MCF 10A (cell line): ENCODE measurements at regions not wholly inside any gene's neighbourhood (a gene's known extent, or its start where the extent isn't known, plus 50 kb on each side); places are given as distances from the start of the nearest gene placed in this dataset.

ENCODE experiments used
- BruUV-seq: library from RNA; stranded (reverse); fragments of 400-500 nt; replicated peaks from 2 replicates; lab custom pipeline; 2021; lab: Mats Ljungman, UMichigan
- CTCF ChIA-PET: fragments of 300-600 bp; sonication (Branson Sonifier 250); formaldehyde crosslinking; extraction: SDS; loops from one replicate; lab custom pipeline; 2021; ENCODE audit warnings: antibody characterized with exemption, inconsistent platforms; lab: Yijun Ruan, JAX
- POLR2A ChIA-PET: fragments of 300-600, 350-650 bp; sonication (Branson Sonifier 250); formaldehyde crosslinking; extraction: SDS; loops from one replicate; lab custom pipeline; 2020; ENCODE audit warnings: antibody characterized with exemption, inconsistent platforms; lab: Yijun Ruan, JAX
- DNase-seq: peaks from one replicate; pipeline ENCODE4 v3.0.0-alpha.2; 2018; ENCODE audit not compliant: unreplicated experiment
- H3K27ac Mint-ChIP-seq: one replicate; pipeline ENCODE4 v1.8.0; 2022; ENCODE audit warnings: mild to moderate bottlenecking, low read depth, mixed read lengths; ENCODE audit not compliant: unreplicated experiment
- H3K27me3 Mint-ChIP-seq: one replicate; pipeline ENCODE4 v1.8.0; 2022; ENCODE audit warnings: mixed read lengths; ENCODE audit not compliant: insufficient read depth, unreplicated experiment
- H3K36me3 Mint-ChIP-seq: one replicate; pipeline ENCODE4 v1.8.0; 2022; ENCODE audit warnings: mild to moderate bottlenecking, moderate library complexity, mixed read lengths; ENCODE audit not compliant: insufficient read depth, unreplicated experiment
- H3K4me1 Mint-ChIP-seq: one replicate; pipeline ENCODE4 v1.8.0; 2022; ENCODE audit warnings: mixed read lengths; ENCODE audit not compliant: insufficient read depth, unreplicated experiment
- H3K4me3 Mint-ChIP-seq: one replicate; pipeline ENCODE4 v1.8.0; 2022; ENCODE audit warnings: mild to moderate bottlenecking, moderate library complexity, mixed read lengths; ENCODE audit not compliant: unreplicated experiment
- H3K9me3 Mint-ChIP-seq: one replicate; pipeline ENCODE4 v1.8.0; 2022; ENCODE audit warnings: mixed read lengths; ENCODE audit not compliant: unreplicated experiment
- CTCF ChIP-seq: fragments of 200-600 bp; IDR thresholded peaks from one replicate; pipeline ENCODE4 v1.8.0; 2022; ENCODE audit warnings: antibody characterized with exemption, mild to moderate bottlenecking; ENCODE audit not compliant: unreplicated experiment
- intact Hi-C: fragments of 100-400 bp; cut with micrococcal nuclease; formaldehyde crosslinking; loops from 2 replicates; pipeline ENCODE4 v1.14.1; 2022

- Mint-ChIP-seq H3K4me1 (peaks cover 7% of the 10 kb centered on the region), H3K4me3 (no peak overlapping the region), H3K36me3 (no peaks in the 10 kb centered on the region), H3K9me3 (peaks cover 5% of the 10 kb centered on the region), H3K27me3 (no peaks in the 10 kb centered on the region), H3K27ac (no peak overlapping the region)
- peak; percentile 51 for DNase-seq
- ChIA-PET POLR2A (no interaction called here), CTCF (interaction anchor here (0.5 to 0.7 kb wide), 2 partner anchors 372 to 651 kb away, joined by 3 to 4 read pairs; no protein-coding TSS in a partner anchor)
- TF ChIP-seq CTCF: no peak
- intact Hi-C loops: no loop called here
- BruUV-seq: no TSS peak
Measured at GRCh38 chr4:155085843-155086530, 122.4 kb upstream of the NPY2R start.

GRCh38 chr4:155094201-155094820 lies 114.1 kb upstream of the NPY2R start:
- TF ChIP-seq CTCF: no peak
- no peak overlapping the region for H3K4me3 Mint-ChIP-seq

GRCh38 chr4:155099231-155099630 lies 109.2 kb upstream of the NPY2R start:
- POLR2A ChIA-PET: no interaction called here
- Mint-ChIP-seq H3K27me3 (no peaks in the 10 kb centered on the region), H3K4me1 (no peaks in the 10 kb centered on the region), H3K9me3 (no peaks in the 10 kb centered on the region), H3K4me3 (no peak overlapping the region), H3K27ac (no peak overlapping the region), H3K36me3 (no peaks in the 10 kb centered on the region)
- TF ChIP-seq CTCF: no peak
- intact Hi-C loops: no loop called here
- no TSS peak for BruUV-seq
- DNase-seq: no peak
- CTCF ChIA-PET: interaction anchor here (0.6 to 1.0 kb wide), 3 partner anchors 18 to 255 kb away, joined by 3 to 5 read pairs (median 4); no protein-coding TSS in a partner anchor

More at GRCh38 chr4:155094201-155094820, 114.1 kb upstream of the NPY2R start:
- ChIA-PET CTCF (interaction anchor here (0.6 kb wide), 1 partner anchor 304 kb away, joined by 3 read pairs; no protein-coding TSS in a partner anchor), POLR2A (no interaction called here)
- Mint-ChIP-seq H3K27ac (no peak overlapping the region), H3K36me3 (no peaks in the 10 kb centered on the region), H3K9me3 (no peaks in the 10 kb centered on the region), H3K27me3 (no peaks in the 10 kb centered on the region), H3K4me1 (no peaks in the 10 kb centered on the region)
- BruUV-seq: no TSS peak
- DNase-seq: no peak
- intact Hi-C loops: no loop called here

GRCh38 chr4:155106629-155107028 lies 101.8 kb upstream of the NPY2R start:
- ChIA-PET POLR2A (no interaction called here), CTCF (interaction anchor here (0.6 kb wide), 1 partner anchor 241 kb away, joined by 3 read pairs; no protein-coding TSS in a partner anchor)
- Mint-ChIP-seq H3K27me3 (no peaks in the 10 kb centered on the region), H3K27ac (no peak overlapping the region), H3K4me1 (no peaks in the 10 kb centered on the region), H3K36me3 (no peaks in the 10 kb centered on the region), H3K4me3 (no peak overlapping the region), H3K9me3 (no peaks in the 10 kb centered on the region)
- no peak for TF ChIP-seq CTCF
- BruUV-seq: no TSS peak
- DNase-seq: no peak
- intact Hi-C loops: no loop called here
